GM19025 (cell line): ENCODE measurements at regions not wholly inside any gene's neighbourhood (a gene's known extent, or its start where the extent isn't known, plus 50 kb on each side); places are given as distances from the start of the nearest gene placed in this dataset.
"Not testable (repeated sequence)": the region's sequence is repeated elsewhere in the genome, so short reads cannot be mapped to it uniquely, and the experiment has no call there.

ENCODE experiments used
- ATAC-seq: cut with Tn5 transposase; IDR thresholded peaks from one replicate; pipeline ENCODE4 v1.9.1; 2021; ENCODE audit warnings: mild to moderate bottlenecking, low read depth, moderate library complexity; ENCODE audit not compliant: unreplicated experiment

GRCh38 chr6:2611092-2611491 is 139.6 kb downstream of the MYLK4 start:
- no peak for ATAC-seq

DNA sequence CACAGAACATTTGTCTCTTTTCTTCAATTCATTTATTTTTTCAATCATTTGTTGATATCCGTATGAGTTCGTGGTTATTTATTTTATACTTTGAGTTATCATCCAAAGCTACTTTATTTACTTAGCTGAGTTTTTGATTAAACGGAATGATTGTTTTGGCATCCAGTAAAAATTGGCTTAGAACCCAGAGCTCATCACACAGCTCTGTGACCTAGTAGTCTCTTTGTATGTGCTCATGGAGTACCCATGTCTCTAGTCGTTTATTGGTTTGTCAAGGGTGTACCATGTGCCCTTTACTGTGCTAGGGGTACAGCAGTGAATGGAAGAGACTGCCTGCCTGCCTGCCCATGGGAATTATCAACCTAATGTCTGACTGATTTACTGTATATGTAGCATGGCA is 142.2 kb downstream of the MYLK4 start:
- no peak for ATAC-seq

DNA sequence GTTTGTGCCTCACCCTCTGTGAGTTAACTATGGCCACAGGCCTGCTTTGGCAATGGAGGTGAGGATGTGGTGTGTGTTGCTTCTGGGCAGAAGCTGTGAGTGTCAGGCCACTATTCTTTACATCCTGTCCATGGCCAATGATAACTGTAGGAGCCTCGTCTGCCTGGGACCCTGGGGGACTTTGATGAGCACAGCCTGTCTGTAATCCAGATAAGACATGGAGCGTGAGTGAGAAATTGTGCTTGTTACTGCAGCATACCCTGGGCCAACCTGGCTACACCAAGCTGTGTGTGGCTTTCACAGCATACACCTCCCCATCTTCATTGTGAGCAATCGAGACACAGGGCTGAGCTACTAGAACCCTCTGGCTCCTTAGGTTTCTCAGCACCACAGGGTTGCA is 150.4 kb downstream of the MYLK4 start:
- no peak for ATAC-seq

GRCh38 chr6:2599817-2600216 is 150.9 kb downstream of the MYLK4 start:
- no peak for ATAC-seq

- ATAC-seq: no peak
These were observed 151.9 kb downstream of the MYLK4 start for GRCh38 chr6:2598867-2599266.

- ATAC-seq: no peak
These were observed 152.7 kb downstream of the MYLK4 start for GRCh38 chr6:2597991-2598390.

DNA sequence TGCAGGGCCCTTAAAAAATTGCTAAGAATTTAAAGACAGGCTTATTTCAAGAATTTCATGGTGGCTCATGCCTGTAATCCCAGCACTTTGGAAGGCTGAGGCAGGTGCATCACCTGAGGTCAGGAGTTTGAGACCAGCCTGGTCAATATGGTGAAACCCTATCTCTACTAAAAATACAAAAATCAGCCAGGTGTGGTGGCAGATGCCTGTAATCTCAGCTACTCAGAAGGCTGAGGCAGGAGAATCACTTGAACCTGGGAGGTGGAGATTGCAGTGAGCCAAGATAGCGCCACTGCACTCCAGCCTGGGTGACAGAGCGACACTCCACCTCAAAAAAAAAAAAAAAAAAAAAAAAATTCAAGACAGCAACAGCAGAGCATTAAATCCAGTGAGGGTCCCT is 153.3 kb downstream of the MYLK4 start:
- ATAC-seq: not testable (repeated sequence)

DNA sequence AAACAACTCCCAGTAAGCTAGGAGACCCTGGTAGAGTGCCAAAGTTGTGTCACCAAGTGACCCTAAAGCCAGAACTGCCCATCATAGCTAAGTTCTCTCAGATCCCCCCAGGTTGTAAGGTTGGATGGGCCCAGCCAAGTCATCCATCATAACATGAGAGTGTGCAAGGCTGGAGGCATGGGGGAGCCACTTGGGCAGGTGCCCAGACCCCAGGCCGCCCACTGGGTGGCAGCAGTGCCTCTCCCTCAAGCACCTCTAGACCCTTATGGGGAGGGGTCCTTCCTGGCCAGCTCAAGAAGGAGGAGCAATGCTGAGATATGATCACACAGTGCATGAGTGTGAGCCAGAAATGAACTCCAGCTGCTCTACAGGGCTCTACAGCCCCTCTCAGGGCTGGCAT is 154.5 kb downstream of the MYLK4 start:
- no peak for ATAC-seq

- no peak for ATAC-seq
These were observed 155.9 kb downstream of the MYLK4 start for GRCh38 chr6:2594868-2595267.

DNA sequence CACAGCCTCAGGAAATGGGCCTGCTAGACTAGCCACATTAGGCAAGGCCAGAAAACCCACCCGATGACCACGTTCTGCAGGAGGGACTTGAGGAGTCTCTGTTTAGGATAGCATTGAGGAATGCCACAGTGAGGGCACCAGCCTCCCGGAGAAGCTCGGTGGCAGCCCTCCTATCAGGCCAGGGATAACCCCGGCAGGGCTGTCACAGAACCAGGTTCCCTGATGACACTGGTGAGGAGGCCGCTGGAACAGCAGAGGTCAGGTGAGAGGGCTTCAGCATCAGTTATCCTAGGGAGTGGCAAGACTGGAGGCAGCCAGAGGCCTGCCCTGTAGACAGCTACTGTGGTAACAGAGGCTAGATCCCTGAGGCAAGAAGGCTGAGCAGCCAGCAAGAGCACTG is 157.6 kb downstream of the MYLK4 start:
- no peak for ATAC-seq

- no peak for ATAC-seq
These were observed 161.5 kb downstream of the MYLK4 start for GRCh38 chr6:2589171-2589661.

DNA sequence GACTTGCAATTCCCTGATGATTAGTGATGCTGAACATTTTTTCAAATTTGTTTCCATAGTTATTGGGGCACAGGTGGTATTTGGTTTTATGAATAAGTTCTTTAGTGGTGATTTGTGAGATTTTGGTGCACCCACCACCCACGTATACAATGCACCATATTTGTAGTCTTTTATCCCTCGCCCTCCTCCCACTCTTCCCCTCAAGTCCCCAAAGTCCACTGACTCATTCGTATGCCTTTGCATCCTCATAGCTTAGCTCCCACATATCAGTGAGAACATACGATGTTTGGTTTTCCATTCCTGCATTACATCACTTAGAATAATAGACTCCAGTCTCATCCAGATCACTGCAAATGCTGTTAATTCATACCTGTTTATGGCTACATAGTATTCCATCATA is 167.3 kb downstream of the MYLK4 start:
- no peak for ATAC-seq

- ATAC-seq: no peak
These were observed 168.5 kb downstream of the MYLK4 start for GRCh38 chr6:2582268-2582667.

- ATAC-seq: no peak
These were observed 169.1 kb downstream of the MYLK4 start for GRCh38 chr6:2581611-2582010.

DNA sequence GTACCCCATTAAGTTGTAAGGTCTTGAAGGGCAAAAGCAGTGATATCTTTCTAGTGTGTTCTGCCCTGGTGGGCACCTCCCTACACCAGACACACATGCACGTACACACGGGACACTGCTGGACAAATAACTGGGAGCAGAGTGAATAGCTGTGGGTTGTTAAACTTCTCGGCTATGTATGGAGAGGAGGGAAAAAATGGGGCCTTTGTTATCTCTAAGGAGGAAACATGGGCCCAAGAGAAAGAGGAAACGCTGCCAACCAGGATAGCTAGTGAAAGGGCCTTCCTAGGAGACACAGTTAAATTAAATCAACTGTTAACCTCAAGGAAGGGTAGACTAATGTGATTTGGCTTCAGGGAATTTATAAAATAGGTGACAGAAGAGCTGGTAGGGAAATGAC is 169.7 kb downstream of the MYLK4 start:
- ATAC-seq: no peak

- ATAC-seq: no peak
These were observed 170.7 kb downstream of the MYLK4 start for GRCh38 chr6:2579804-2580570.

DNA sequence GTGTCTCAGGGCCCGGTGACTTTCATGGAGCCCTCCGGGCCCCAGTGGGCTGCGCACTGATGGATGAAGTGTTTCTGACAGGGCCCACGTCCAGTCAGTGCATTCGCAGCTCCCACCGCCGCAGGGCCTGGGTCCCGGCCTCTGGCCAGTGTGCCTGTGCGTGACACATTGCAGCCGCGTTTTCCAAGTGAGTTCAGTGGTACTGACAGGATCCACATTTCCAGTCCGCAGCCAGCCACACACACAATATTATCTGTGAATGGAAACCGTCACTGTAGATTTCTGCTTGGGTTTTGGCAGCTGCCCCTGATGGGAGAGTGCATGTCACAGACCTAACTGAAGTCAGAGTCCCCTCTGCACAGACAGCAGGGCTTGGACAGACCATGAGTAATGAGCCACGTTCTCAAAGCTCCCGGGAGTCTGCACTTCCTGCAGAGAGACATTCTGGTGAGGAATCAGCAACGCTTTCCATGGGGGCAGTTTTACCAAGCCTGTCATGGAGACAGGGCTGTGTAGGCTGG is 171.4 kb downstream of the MYLK4 start:
- ATAC-seq: no peak

DNA sequence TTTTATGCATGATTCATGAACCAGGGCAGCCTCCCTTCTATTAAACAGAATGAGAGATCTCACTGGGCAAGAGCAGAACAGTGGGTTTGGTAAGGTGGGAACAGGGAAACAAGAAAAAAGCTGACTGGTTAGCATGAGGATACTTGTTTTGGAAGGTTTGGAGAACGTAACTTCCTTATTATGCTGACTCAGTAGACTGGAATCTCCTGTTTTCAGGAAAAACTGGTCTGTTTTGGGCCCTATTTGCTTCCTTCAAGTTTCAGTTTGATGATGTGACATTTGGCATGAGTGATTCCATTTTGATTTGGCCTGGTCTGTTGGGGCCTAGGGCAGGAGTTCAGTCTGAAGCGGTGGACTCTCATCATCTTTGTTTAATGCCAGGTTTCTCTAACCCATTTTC is 172.0 kb downstream of the MYLK4 start:
- no peak for ATAC-seq

- no peak for ATAC-seq
These were observed 174.2 kb downstream of the MYLK4 start for GRCh38 chr6:2576499-2576898.

- ATAC-seq: no peak
These were observed 175.5 kb downstream of the MYLK4 start for GRCh38 chr6:2575236-2575635.

DNA sequence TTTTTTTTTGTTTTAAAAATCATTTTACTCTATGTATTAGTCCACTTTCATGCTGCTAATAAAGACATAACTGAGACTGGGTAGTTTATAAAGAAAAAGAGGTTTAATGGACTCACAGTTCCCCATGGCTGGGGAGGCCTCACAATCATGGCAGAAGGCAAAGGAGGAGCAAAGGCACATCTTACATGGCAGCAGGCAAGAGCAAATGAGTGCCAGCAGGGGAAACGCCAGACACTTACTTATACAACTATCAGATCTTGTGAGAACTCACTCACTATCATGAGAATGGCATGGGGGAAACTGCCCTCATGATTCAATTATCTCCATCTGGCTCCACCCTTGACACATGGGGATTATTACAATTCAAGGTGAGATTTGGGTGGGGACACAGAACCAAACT is 181.3 kb downstream of the MYLK4 start:
- ATAC-seq: not testable (repeated sequence)

DNA sequence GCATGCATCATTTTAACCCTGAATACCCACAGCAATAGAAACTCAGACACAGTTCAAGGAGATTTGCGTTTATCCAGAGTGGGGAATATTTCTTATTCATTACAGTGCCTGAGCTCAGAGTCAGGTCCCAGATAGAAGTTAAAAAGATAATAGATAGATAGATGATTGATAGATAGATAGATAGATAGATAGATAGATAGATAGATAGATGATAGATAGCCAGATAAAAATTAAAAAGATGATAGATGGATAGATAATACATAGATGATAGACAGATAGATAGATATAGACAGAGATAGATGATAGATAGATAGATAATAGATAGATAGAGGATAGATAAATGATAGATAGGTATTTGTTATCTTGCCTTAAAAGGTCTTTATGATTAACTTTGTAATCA is 184.7 kb downstream of the MYLK4 start:
- no peak for ATAC-seq
